IMR-90 (cell line): ENCODE measurements at regions not wholly inside any gene's neighbourhood (a gene's known extent, or its start where the extent isn't known, plus 50 kb on each side); places are given as distances from the start of the nearest gene placed in this dataset.

Experiments
- ATAC-seq: fragments of 200-7000 bp; cut with Tn5 transposase; 2 replicates; pipeline ENCODE4 v1.9.1; 2020; ENCODE audit warnings: low read depth, mild to moderate bottlenecking, moderate library complexity
- BruUV-seq: library from RNA; stranded (reverse); fragments of 400-500 nt; replicated peaks from 2 replicates; lab custom pipeline; 2021; lab: Mats Ljungman, UMichigan
- CTCF ChIA-PET: fragments of 300-600 bp; formaldehyde crosslinking; extraction: SDS; loops from one replicate; lab custom pipeline; 2021; ENCODE audit warnings: antibody characterized with exemption; lab: Yijun Ruan, JAX
- POLR2A ChIA-PET: fragments of 300-600 bp; sonication (Branson Sonifier 250); formaldehyde crosslinking; loops from one replicate; lab custom pipeline; 2022; ENCODE audit warnings: antibody characterized with exemption; ENCODE audit not compliant: unreplicated experiment; lab: Charles Lee
- DNase-seq: peaks from one replicate; pipeline ENCODE4 v3.0.0; 2013
- H2AFZ ChIP-seq: replicated peaks from 2 replicates; pipeline ENCODE3; 2013; ENCODE audit warnings: low read length, mild to moderate bottlenecking; ENCODE audit not compliant: poor library complexity
- H2AK5ac ChIP-seq: 2 replicates; pipeline ENCODE4 v1.6.1; 2013; ENCODE audit warnings: low read depth, low read length, inconsistent platforms
- H2AK9ac ChIP-seq: replicated peaks from 2 replicates; pipeline ENCODE3; 2013; ENCODE audit warnings: mild to moderate bottlenecking, low read depth, low read length, moderate library complexity; ENCODE audit not compliant: poor library complexity
- H2BK120ac ChIP-seq: 2 replicates; pipeline ENCODE4 v1.6.1; 2013; ENCODE audit warnings: low read depth, low read length, inconsistent platforms
- H2BK15ac ChIP-seq: 3 replicates; pipeline ENCODE4 v1.6.1; 2013; ENCODE audit warnings: low read depth, low read length, inconsistent platforms
- H2BK20ac ChIP-seq: 2 replicates; pipeline ENCODE4 v1.6.1; 2013; ENCODE audit warnings: low read depth, mild to moderate bottlenecking, inconsistent platforms, low read length, moderate library complexity
- H2BK5ac ChIP-seq: 2 replicates; pipeline ENCODE4 v1.6.1; 2013; ENCODE audit warnings: mild to moderate bottlenecking, low read depth, low read length, inconsistent platforms; ENCODE audit not compliant: poor library complexity, severe bottlenecking
- H3K14ac ChIP-seq: replicated peaks from 2 replicates; pipeline ENCODE4 v1.6.1; 2013; ENCODE audit warnings: low read depth, low read length, inconsistent platforms
- H3K18ac ChIP-seq: 2 replicates; pipeline ENCODE4 v1.6.1; 2013; ENCODE audit warnings: low read depth, low read length, control low read depth
- H3K23ac ChIP-seq: 2 replicates; pipeline ENCODE4 v1.6.1; 2013; ENCODE audit warnings: low read depth, low read length, inconsistent platforms
- H3K27ac ChIP-seq: 2 replicates; pipeline ENCODE4 v1.5.1; 2013; ENCODE audit warnings: mild to moderate bottlenecking, control low read depth, low read length; ENCODE audit not compliant: insufficient read depth
- H3K27me3 ChIP-seq: 2 replicates; pipeline ENCODE4 v1.6.1; 2013; ENCODE audit warnings: low read length; ENCODE audit not compliant: control insufficient read depth, insufficient read depth
- H3K36me3 ChIP-seq: 2 replicates; pipeline ENCODE4 v1.6.1; 2013; ENCODE audit warnings: low read length, mixed read lengths; ENCODE audit not compliant: control insufficient read depth, insufficient read depth
- H3K4ac ChIP-seq: 2 replicates; pipeline ENCODE4 v1.6.1; 2013; ENCODE audit warnings: low read depth, low read length, inconsistent platforms
- H3K4me1 ChIP-seq: 2 replicates; pipeline ENCODE4 v1.6.1; 2013; ENCODE audit warnings: low read length, mixed read lengths; ENCODE audit not compliant: control insufficient read depth, insufficient read depth
- H3K4me2 ChIP-seq: 2 replicates; pipeline ENCODE4 v1.6.1; 2013; ENCODE audit warnings: low read depth, mild to moderate bottlenecking, control low read depth, low read length, moderate library complexity
- H3K4me3 ChIP-seq: 2 replicates; pipeline ENCODE4 v1.5.1; 2013; ENCODE audit warnings: low read depth, mild to moderate bottlenecking, control low read depth, low read length, moderate library complexity; ENCODE audit not compliant: insufficient read depth
- H3K56ac ChIP-seq: 2 replicates; pipeline ENCODE4 v1.6.1; 2013; ENCODE audit warnings: low read length, inconsistent platforms; ENCODE audit not compliant: insufficient read depth; ENCODE audit errors: extremely low read depth
- H3K79me1 ChIP-seq, 2 experiments: 2 replicates each; pipeline ENCODE4 v1.6.1; 2013; ENCODE audit warnings: low read length in 2 of 2, inconsistent platforms in 1 of 2, low read depth in 1 of 2
- H3K9ac ChIP-seq: 2 replicates; pipeline ENCODE4 v1.6.1; 2013; ENCODE audit warnings: low read depth, low read length, control low read depth
- H3K9me1 ChIP-seq: 2 replicates; pipeline ENCODE4 v1.6.1; 2013; ENCODE audit warnings: low read length, inconsistent platforms; ENCODE audit not compliant: insufficient read depth
- H3K9me3 ChIP-seq: 2 replicates; pipeline ENCODE4 v1.6.1; 2013; ENCODE audit warnings: low read length; ENCODE audit not compliant: control insufficient read depth, insufficient read depth
- H4K20me1 ChIP-seq: 2 replicates; pipeline ENCODE4 v1.6.1; 2013; ENCODE audit warnings: low read length, inconsistent platforms; ENCODE audit not compliant: insufficient read depth
- H4K5ac ChIP-seq: 2 replicates; pipeline ENCODE4 v1.6.1; 2013; ENCODE audit warnings: mild to moderate bottlenecking, low read depth, low read length, control low read depth
- H4K8ac ChIP-seq, 2 experiments: 2 replicates each; pipeline ENCODE4 v1.6.1; 2013; ENCODE audit warnings: low read depth in 2 of 2, low read length in 2 of 2, control low read depth in 1 of 2, inconsistent platforms in 1 of 2
- H4K91ac ChIP-seq: 2 replicates; pipeline ENCODE4 v1.6.1; 2013; ENCODE audit warnings: low read depth, low read length, inconsistent platforms; ENCODE audit not compliant: insufficient read depth
- BHLHE40 ChIP-seq: fragments of 150-350 bp; IDR thresholded peaks from 2 replicates; pipeline ENCODE4 v1.6.1; 2016; ENCODE audit warnings: mild to moderate bottlenecking, low read depth, low read length
- CHD1 ChIP-seq: IDR thresholded peaks from 2 replicates; pipeline ENCODE4 v1.6.1; 2012; ENCODE audit warnings: low read depth, low read length, improper control_type of control experiment
- FOS ChIP-seq: fragments of 150-350 bp; IDR thresholded peaks from 2 replicates; pipeline ENCODE4 v1.6.1; 2016; ENCODE audit warnings: low read depth, low read length
- MAFK ChIP-seq: IDR thresholded peaks from 2 replicates; pipeline ENCODE4 v1.6.1; 2012; ENCODE audit warnings: low read depth, low read length, improper control_type of control experiment
- MAZ ChIP-seq: IDR thresholded peaks from 2 replicates; pipeline ENCODE4 v1.6.1; 2012; ENCODE audit warnings: low read depth, mild to moderate bottlenecking, low read length, improper control_type of control experiment, moderate library complexity, borderline replicate concordance
- MXI1 ChIP-seq: IDR thresholded peaks from 2 replicates; pipeline ENCODE4 v1.6.1; 2012; ENCODE audit warnings: low read depth, mild to moderate bottlenecking, low read length, moderate library complexity, borderline replicate concordance
- NFE2L2 ChIP-seq: fragments of 150-350 bp; IDR thresholded peaks from 2 replicates; pipeline ENCODE4 v1.6.1; 2016; ENCODE audit warnings: low read depth, mild to moderate bottlenecking, low read length
- POLR2A ChIP-seq: IDR thresholded peaks from 2 replicates; pipeline ENCODE4 v1.6.1; 2012; ENCODE audit warnings: mild to moderate bottlenecking, low read depth, low read length
- RAD21 ChIP-seq: IDR thresholded peaks from 2 replicates; pipeline ENCODE4 v1.6.1; 2012; ENCODE audit warnings: low read length, improper control_type of control experiment
- RCOR1 ChIP-seq: IDR thresholded peaks from 2 replicates; pipeline ENCODE4 v1.6.1; 2012; ENCODE audit warnings: mild to moderate bottlenecking, low read length, improper control_type of control experiment; ENCODE audit not compliant: insufficient replicate concordance
- RFX5 ChIP-seq: IDR thresholded peaks from 2 replicates; pipeline ENCODE4 v1.8.0; 2012; ENCODE audit warnings: low read depth, mild to moderate bottlenecking, low read length, moderate library complexity
- dilution Hi-C: fragments of 300-500 bp; cut with HindIII; formaldehyde crosslinking; loops from one replicate; pipeline ENCODE4 v1.14.3; 2018; ENCODE audit warnings: low sequenced_read_pairs; ENCODE audit not compliant: unreplicated experiment
- in situ Hi-C: fragments of 300-500 bp; cut with MboI; formaldehyde crosslinking; loops from 3 replicates; pipeline ENCODE4 v1.14.3; 2019; ENCODE audit warnings: low sequenced_read_pairs, inconsistent platforms, mixed read lengths
- intact Hi-C: fragments of 100-400 bp; cut with micrococcal nuclease; formaldehyde crosslinking; loops from 2 replicates; pipeline ENCODE4 v1.10.0; 2022
- TF ChIP-seq, protein P1 (sequence below): fragments of 150-350 bp; IDR thresholded peaks from 2 replicates; pipeline ENCODE4 v1.6.1; 2016; ENCODE audit warnings: low read depth, mild to moderate bottlenecking, low read length, moderate library complexity, borderline replicate concordance
- TF ChIP-seq, protein P2 (sequence below): fragments of 150-350 bp; IDR thresholded peaks from 2 replicates; pipeline ENCODE4 v1.6.1; 2017; ENCODE audit warnings: mild to moderate bottlenecking, antibody characterized with exemption, low read length, low read depth
- TF ChIP-seq, protein P3 (sequence below): conservative IDR thresholded peaks from 2 replicates; pipeline ENCODE4 v1.5.1; 2012; ENCODE audit warnings: mild to moderate bottlenecking, low read depth, low read length, improper control_type of control experiment

DNA sequence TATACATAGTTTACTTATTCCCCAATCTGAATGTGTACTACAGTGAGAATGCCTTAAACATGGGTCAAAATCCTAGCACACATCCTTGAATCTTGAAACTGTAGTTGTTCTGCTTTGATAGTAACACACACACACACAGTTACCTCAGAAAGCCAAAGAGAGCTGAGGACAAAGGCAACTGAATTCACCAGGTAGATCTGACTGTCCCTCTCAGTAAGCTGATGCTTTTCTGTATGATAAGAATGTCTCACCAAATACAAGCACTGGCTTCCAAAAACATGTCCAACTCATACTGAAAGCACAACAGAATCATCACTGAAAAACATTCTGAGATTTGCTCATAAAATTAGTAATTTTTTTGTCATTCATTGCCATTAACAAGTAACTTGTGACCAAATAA lies 104.3 kb upstream of the DYNLRB2 start:
- no TSS peak for BruUV-seq
- dilution Hi-C loops: no loop called here
- no peak overlapping the region for H4K5ac ChIP-seq
- intact Hi-C loops: no loop called here
- H3K4me3 ChIP-seq: no peak overlapping the region
- ChIA-PET POLR2A (no interaction called here), CTCF (no interaction called here)
- H3K79me1 ChIP-seq: no peaks in the 10 kb centered on the region
- no peak overlapping the region for H2BK15ac ChIP-seq
- H4K8ac ChIP-seq: no peak overlapping the region
- ATAC-seq: no peak
- H3K27ac ChIP-seq: no peak overlapping the region
- H2BK120ac ChIP-seq: no peak overlapping the region
- in situ Hi-C loops: no loop called here
- DNase-seq: no peak
- H3K4ac ChIP-seq: no peak overlapping the region
- no peaks in the 10 kb centered on the region for H3K4me1 ChIP-seq
- no peak overlapping the region for H3K23ac ChIP-seq
- no peak overlapping the region for H3K14ac ChIP-seq
- no peaks in the 10 kb centered on the region for H3K27me3 ChIP-seq
- no peak overlapping the region for H2AK9ac ChIP-seq
- no peak overlapping the region for H2BK20ac ChIP-seq
- H3K4me2 ChIP-seq: no peak overlapping the region
- no peaks in the 10 kb centered on the region for H4K20me1 ChIP-seq
- H3K9me3 ChIP-seq: 0 out of 2 replicates have a peak, but pooled peaks cover under 1% of the 10 kb centered on the region
- H2AK5ac ChIP-seq: no peak overlapping the region
- TF ChIP-seq RCOR1 (no peak), NFE2L2 (no peak), BHLHE40 (no peak), FOS (no peak), MXI1 (no peak), POLR2A (no peak), CHD1 (no peak), MAFK (no peak), RAD21 (no peak), MAZ (no peak), RFX5 (no peak)
- TF ChIP-seq, protein P1, sequence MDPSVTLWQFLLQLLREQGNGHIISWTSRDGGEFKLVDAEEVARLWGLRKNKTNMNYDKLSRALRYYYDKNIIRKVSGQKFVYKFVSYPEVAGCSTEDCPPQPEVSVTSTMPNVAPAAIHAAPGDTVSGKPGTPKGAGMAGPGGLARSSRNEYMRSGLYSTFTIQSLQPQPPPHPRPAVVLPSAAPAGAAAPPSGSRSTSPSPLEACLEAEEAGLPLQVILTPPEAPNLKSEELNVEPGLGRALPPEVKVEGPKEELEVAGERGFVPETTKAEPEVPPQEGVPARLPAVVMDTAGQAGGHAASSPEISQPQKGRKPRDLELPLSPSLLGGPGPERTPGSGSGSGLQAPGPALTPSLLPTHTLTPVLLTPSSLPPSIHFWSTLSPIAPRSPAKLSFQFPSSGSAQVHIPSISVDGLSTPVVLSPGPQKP: no peak
- TF ChIP-seq, protein P2, sequence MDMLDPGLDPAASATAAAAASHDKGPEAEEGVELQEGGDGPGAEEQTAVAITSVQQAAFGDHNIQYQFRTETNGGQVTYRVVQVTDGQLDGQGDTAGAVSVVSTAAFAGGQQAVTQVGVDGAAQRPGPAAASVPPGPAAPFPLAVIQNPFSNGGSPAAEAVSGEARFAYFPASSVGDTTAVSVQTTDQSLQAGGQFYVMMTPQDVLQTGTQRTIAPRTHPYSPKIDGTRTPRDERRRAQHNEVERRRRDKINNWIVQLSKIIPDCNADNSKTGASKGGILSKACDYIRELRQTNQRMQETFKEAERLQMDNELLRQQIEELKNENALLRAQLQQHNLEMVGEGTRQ: no peak
- TF ChIP-seq, protein P3, sequence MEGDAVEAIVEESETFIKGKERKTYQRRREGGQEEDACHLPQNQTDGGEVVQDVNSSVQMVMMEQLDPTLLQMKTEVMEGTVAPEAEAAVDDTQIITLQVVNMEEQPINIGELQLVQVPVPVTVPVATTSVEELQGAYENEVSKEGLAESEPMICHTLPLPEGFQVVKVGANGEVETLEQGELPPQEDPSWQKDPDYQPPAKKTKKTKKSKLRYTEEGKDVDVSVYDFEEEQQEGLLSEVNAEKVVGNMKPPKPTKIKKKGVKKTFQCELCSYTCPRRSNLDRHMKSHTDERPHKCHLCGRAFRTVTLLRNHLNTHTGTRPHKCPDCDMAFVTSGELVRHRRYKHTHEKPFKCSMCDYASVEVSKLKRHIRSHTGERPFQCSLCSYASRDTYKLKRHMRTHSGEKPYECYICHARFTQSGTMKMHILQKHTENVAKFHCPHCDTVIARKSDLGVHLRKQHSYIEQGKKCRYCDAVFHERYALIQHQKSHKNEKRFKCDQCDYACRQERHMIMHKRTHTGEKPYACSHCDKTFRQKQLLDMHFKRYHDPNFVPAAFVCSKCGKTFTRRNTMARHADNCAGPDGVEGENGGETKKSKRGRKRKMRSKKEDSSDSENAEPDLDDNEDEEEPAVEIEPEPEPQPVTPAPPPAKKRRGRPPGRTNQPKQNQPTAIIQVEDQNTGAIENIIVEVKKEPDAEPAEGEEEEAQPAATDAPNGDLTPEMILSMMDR: no peak
- no peak overlapping the region for H2AFZ ChIP-seq
- no peak overlapping the region for H2BK5ac ChIP-seq
- no peak overlapping the region for H3K56ac ChIP-seq
- H3K36me3 ChIP-seq: no peaks in the 10 kb centered on the region
- no peaks in the 10 kb centered on the region for H3K9me1 ChIP-seq
- H4K91ac ChIP-seq: no peak overlapping the region
- H3K18ac ChIP-seq: no peak overlapping the region
- no peak overlapping the region for H3K9ac ChIP-seq
